Left ventricle myocardium inferior (tissue), 1 donor: ENCODE measurements at regions not wholly inside any gene's neighbourhood (a gene's known extent, or its start where the extent isn't known, plus 50 kb on each side); places are given as distances from the start of the nearest gene placed in this dataset.
"Not testable (repeated sequence)": the region's sequence is repeated elsewhere in the genome, so short reads cannot be mapped to it uniquely, and the experiment has no call there.

Experiments
- DNase-seq: peaks from one replicate; pipeline ENCODE4 v3.0.0-alpha.2; 2020
- H3K27ac ChIP-seq: fragments of 200-600 bp; replicated peaks from 2 replicates; pipeline ENCODE4 v1.8.0; 2021
- H3K27me3 ChIP-seq: fragments of 200-600 bp; 2 replicates; pipeline ENCODE4 v1.8.0; 2021; ENCODE audit warnings: low read depth
- H3K36me3 ChIP-seq: fragments of 200-600 bp; 2 replicates; pipeline ENCODE4 v1.8.0; 2021
- H3K4me1 ChIP-seq: fragments of 200-600 bp; 2 replicates; pipeline ENCODE4 v1.8.0; 2021
- H3K4me3 ChIP-seq: fragments of 200-600 bp; 2 replicates; pipeline ENCODE4 v1.8.0; 2021; ENCODE audit warnings: mild to moderate bottlenecking, moderate library complexity
- H3K9me3 ChIP-seq: fragments of 200-600 bp; replicated peaks from 2 replicates; pipeline ENCODE4 v1.8.0; 2021
- intact Hi-C: fragments of 100-400 bp; cut with micrococcal nuclease; formaldehyde crosslinking; loops from one replicate; pipeline ENCODE4 v1.11.0; 2022
- TF ChIP-seq, protein P1 (sequence below): fragments of 200-600 bp; IDR thresholded peaks from 2 replicates; pipeline ENCODE4 v1.8.0; 2021; ENCODE audit warnings: antibody characterized with exemption, mild to moderate bottlenecking, borderline replicate concordance
- donor health status: DM: no; HTN: yes; CAD: no; lungs with severe emphysema.

- DNase-seq = no peak
- peaks cover 10% of the 10 kb centered on the region for H3K9me3 ChIP-seq
- intact Hi-C loops = no loop called here
- H3K36me3 ChIP-seq = no peaks in the 10 kb centered on the region
- H3K4me3 ChIP-seq = no peak overlapping the region
- TF ChIP-seq, protein P1, sequence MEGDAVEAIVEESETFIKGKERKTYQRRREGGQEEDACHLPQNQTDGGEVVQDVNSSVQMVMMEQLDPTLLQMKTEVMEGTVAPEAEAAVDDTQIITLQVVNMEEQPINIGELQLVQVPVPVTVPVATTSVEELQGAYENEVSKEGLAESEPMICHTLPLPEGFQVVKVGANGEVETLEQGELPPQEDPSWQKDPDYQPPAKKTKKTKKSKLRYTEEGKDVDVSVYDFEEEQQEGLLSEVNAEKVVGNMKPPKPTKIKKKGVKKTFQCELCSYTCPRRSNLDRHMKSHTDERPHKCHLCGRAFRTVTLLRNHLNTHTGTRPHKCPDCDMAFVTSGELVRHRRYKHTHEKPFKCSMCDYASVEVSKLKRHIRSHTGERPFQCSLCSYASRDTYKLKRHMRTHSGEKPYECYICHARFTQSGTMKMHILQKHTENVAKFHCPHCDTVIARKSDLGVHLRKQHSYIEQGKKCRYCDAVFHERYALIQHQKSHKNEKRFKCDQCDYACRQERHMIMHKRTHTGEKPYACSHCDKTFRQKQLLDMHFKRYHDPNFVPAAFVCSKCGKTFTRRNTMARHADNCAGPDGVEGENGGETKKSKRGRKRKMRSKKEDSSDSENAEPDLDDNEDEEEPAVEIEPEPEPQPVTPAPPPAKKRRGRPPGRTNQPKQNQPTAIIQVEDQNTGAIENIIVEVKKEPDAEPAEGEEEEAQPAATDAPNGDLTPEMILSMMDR = no peak
- H3K27me3 ChIP-seq = peaks cover 31% of the 10 kb centered on the region
- no peak overlapping the region for H3K27ac ChIP-seq
- no peaks in the 10 kb centered on the region for H3K4me1 ChIP-seq
Observed at GRCh38 chrX:1873671-1874070, 258.8 kb downstream of the ASMT start.

- Histone ChIP-seq H3K27me3 (peaks cover 31% of the 10 kb centered on the region), H3K4me3 (no peak overlapping the region), H3K9me3 (peaks cover 14% of the 10 kb centered on the region), H3K27ac (no peak overlapping the region), H3K36me3 (no peaks in the 10 kb centered on the region), H3K4me1 (no peaks in the 10 kb centered on the region)
- no peak for DNase-seq
- TF ChIP-seq, protein P1 = no peak
- intact Hi-C loops = no loop called here
Observed at GRCh38 chrX:1874416-1874815, 259.6 kb downstream of the ASMT start.

- Histone ChIP-seq H3K4me3 (no peak overlapping the region), H3K27ac (no peak overlapping the region), H3K36me3 (no peaks in the 10 kb centered on the region), H3K27me3 (peaks cover 31% of the 10 kb centered on the region), H3K4me1 (no peaks in the 10 kb centered on the region), H3K9me3 (peaks cover 14% of the 10 kb centered on the region)
- TF ChIP-seq, protein P1 = no peak
- intact Hi-C loops = no loop called here
- DNase-seq = no peak
Observed at GRCh38 chrX:1874899-1875298, 260.0 kb downstream of the ASMT start.

DNA sequence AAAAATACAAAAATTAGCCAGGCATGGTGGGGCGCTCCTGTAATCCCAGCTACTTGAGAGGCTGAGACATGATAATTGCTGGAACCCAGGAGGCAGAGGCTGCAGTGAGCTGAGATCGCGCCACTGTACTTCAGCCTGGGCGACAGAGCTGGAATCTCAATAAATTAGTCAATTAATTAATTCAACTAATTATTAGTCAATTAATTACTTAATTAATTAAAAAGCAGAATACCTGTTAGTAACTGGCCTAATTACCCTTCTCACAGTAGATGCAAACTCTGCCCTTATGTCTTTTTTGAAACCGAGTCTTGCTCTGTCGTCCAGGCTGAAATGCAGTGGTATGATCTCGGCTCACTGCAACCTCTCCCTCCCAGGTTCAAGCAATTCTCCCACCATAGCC is 261.2 kb downstream of the ASMT start:
- Histone ChIP-seq H3K9me3 (peaks cover 18% of the 10 kb centered on the region), H3K4me3 (no peak overlapping the region), H3K27me3 (peaks cover 31% of the 10 kb centered on the region), H3K27ac (no peak overlapping the region), H3K4me1 (no peaks in the 10 kb centered on the region), H3K36me3 (no peaks in the 10 kb centered on the region)
- no peak for DNase-seq
- intact Hi-C loops = no loop called here
- TF ChIP-seq, protein P1 = no peak

DNA sequence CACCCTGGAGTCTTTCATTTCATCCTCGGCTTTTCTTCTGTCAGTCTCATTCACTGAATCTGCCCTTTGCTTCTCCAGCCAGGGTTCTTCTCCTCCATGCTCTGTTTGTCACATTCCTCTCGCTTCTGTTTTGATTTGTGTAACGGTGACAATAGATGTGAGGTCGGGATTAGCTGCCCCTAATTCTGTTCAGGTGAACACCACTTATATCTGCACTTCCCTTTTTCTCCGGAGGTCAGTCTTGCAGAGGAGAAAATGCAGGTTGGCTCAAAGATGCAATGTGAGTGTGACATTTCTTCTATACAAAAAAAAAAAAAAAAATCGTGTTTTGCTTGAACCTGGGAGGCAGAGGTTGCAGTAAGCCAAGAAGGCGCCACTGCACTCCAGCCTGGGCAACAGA is 262.9 kb downstream of the ASMT start:
- Histone ChIP-seq H3K27ac (no peak overlapping the region), H3K4me3 (no peak overlapping the region), H3K36me3 (no peaks in the 10 kb centered on the region), H3K9me3 (peaks cover 12% of the 10 kb centered on the region), H3K4me1 (no peaks in the 10 kb centered on the region), H3K27me3 (peaks cover 31% of the 10 kb centered on the region)
- intact Hi-C loops = no loop called here
- TF ChIP-seq, protein P1 = no peak
- DNase-seq = no peak

DNA sequence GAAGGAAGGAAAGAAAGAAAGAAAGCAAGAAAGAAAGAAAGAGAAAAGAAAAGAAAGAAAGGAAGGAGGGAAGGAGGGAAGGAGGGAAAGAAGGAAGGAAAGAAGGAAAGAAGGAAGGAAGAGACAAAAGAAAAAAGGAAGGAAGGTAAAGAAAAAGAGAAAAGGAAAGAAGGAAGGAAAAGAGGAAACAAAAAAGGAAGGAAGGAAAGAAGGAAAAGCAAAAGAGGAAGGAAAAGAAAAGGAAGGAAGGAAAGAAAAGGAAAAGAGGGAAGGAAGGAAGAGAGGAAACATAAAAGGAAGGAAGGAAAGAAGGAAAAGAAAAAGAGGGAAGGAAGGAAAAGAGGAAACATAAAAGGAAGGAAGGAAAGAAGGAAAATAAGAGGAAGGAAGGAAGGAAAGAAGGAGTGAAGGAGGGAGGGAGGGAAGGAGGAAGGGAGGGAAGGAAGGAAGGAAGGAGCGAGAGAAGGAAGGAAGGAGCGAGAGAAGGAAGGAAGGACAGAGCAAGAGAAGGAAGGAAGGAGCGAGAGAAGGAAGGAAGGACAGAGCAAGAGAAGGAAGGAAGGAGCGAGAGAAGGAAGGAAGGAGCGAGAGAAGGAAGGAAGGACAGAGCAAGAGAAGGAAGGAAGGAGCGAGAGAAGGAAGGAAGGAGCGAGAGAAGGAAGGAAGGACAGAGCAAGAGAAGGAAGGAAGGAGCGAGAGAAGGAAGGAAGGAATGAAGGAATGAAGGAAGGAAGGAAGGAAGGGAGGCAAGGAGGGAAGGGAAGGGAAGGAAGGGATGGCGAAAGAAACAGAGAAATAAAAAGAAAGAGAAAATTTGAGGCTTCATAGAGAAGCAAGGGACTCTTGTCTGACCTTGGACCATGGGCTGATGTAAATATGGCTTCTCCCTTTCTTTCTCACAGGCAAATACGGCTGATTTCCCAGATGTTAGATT is 266.3 kb downstream of the ASMT start:
- intact Hi-C loops, DNase-seq, H3K4me3 ChIP-seq, H3K4me1 ChIP-seq, H3K36me3 ChIP-seq, H3K27ac ChIP-seq: not testable (repeated sequence)
- H3K9me3 ChIP-seq = peaks cover 17% of the 10 kb centered on the region
- H3K27me3 ChIP-seq = peaks cover 30% of the 10 kb centered on the region
